AG08395 (cell line): ENCODE measurements at regions not wholly inside any gene's neighbourhood (a gene's known extent, or its start where the extent isn't known, plus 50 kb on each side); places are given as distances from the start of the nearest gene placed in this dataset.

ENCODE experiments used
- DNase-seq: peaks from one replicate; pipeline ENCODE4 v3.0.0; 2012; ENCODE audit warnings: mixed read lengths, low spot score

DNA sequence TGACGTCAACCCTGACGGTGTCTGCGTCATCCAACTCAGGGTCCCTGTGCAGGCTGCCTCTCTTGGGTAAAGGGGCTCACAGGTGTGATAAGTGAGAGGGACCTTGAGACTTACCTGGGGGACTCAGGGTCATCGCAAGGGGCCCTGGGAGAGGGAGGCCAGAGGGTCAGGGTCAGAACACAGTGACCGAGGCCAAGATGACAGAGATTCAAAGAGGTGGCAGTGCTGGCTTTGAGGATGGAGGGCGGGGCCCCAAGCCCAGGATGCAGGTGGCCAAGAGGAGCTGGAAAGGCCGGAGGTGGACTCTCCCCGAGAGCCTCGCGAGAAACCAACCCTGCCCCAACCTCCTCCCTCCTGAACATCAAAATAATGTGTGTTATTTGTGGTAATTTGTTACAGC lies 165.2 kb upstream of the PPP2R2D start:
- no peak for DNase-seq

DNA sequence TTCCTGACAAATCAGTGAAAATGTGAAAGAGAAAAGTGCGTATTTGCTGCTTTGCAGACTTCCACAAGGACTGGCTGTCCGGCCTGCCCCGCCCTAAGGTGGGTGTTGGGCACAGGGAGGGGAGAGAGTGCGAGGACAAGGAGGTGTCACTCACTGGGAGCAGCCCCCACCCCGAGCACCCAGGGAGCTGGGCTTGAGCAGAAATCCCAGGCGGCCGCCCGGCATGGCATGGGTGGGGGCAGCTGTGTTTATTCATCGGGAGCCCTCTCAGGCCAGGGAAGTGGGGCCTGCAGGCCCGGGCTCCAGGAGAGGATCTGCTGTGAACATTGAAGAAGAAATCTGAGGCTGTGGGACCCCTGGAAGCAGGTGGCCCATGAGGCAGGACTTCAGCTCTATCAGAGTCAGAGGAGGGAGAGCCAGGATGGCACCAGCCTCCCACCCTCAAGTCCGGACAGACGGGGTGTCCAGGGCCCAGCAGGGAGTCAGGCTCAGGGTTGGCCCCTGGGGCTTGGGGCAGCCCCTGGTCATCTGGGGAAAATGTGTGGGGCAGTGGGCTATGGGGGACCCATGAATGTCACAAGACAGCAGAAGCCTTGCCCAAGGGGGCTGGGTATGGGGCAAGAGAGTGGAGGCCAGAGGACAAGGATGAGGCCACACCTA lies 164.4 kb upstream of the PPP2R2D start:
- DNase-seq: no peak

DNA sequence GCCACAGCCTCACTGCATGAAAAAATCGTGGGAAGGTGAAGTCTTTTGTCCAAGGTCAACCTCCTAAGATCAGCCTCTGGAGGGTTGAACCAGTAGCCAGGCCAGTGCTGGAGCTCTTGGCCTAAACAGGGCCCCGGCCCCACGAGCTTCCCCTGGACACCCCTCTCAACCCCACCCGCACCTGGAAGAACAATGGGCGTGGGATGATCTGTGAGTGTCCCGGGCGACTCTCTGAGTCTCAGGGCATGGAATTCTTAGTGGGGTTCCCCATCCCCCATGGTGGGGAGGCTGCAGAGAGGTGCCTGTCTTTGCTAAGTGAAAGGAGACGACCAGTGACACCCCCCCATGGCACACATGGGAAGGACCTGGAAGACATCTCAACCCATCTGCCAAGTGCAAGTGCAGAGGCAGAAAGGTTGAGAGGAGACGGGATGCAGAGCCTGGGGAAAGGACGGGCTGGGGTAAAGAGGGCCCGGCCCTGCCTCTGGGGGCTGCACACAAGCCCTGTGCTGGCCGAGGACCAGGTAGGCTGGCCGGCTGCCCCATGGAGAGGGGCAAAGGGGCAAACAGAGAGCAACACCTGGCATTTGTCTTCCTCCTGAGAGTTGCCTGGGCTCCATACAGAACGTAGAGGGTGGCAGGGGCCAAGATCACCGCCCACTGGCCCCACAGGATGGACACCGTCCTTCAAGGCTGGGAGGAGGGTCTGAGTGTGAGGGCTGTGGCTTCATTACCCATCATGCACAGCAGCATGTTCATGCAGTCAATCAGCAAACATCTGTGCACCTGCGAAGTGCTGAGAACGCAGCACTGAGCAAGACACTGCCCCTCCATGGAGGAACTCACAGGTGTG lies 163.0 kb upstream of the PPP2R2D start:
- DNase-seq: no peak

DNA sequence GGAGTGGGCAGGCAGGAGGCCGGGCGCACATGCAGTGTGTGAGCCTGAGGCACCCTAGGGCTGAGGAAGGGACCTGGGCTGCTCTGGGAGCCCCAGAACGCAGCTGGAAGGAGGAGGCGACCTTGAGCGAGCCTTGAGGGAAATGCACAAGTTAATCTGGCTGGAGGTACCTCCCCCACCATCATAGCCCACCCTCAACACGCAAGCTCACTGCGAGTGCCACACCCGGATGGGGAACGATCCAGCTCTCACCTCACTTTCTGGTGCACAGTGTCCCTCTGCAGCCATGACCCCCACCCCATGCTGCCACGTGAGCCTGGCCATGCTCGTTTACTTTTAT lies 162.4 kb upstream of the PPP2R2D start:
- no peak for DNase-seq

DNA sequence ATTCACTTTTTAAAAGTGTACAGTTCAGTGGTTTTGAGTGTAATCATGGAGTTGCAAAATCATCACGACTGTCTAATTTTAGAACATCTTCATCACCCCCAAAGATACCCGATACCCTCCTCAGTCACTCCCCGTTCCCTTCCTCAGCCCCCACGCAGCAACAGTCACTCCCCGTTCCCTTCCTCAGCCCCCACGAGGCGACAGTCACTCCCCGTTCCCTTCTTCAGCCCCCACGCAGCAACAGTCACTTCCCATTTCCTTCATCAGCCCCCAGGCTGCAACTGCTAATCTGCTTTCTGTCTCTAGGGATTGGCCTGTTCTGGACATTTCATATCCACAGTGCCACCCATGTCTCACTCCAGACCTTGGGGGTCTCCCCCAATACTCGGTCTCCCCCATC lies 161.6 kb upstream of the PPP2R2D start:
- DNase-seq: no peak

DNA sequence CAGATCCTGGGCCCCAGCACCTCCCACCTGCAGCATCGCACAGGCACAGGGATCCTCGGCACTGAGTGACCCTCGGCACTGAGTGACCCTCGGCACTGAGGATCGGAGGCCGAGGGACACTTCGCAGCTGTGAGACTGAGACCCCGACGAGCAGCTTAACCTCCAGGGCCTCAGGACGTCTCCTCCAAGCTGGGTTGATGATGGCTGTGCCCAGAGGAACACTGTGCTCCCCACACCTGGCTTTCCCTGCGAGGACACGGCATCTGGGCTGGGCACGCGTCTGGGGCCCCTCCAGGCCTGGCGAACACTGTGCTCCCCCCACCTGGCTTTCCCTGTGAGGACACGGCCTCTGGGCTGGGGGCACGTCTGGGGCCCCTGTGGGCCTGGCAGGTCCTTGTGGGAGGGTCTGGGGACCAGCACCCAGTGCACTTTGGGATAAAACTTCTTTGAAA lies 158.3 kb upstream of the PPP2R2D start:
- DNase-seq: no peak

DNA sequence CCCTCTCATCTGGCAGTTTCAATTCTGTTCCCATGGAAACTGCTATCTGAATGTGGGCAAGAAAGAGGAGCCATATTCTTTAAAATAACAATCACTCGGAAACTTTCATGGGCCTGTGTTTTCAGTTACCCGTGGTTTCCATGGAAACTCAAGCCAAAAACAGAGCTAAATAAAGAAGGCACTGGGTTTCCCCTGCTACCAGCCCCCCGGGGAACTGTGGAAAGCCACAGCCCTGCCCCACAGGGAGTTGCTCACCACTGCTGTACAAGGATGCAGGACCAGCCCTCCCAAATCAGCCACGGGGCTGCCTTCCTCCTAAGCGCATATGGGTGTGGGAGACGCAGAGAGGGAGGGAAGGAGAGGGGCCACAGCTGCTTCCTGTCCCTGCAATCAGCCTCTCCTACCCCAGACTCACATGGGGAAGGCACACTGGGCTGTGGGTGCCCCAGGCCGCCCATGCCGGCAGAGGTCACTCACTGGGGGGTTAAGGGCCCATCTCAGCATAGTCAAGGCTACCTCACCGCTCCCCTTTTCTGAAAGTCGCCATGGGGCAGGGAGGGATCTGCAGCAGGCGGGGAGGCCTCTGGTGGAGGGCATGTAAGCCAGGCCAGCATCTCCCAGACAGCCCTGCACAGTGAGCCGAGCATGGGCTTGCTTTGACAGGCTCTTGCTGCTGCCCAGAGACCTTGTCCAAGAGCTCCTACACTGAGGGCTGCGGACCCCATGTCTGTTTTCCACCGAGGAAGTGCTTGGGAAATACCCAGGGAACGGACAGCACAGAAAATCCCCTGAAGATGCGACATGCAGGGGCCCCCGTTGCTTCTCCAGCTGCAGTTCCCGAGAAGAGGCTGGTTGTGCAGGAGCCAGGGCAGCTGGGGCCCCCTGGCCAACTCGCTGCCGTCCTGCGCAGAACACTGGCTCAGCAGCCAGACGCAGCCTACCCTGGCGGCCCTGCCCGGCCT lies 157.3 kb upstream of the PPP2R2D start:
- DNase-seq: no peak

DNA sequence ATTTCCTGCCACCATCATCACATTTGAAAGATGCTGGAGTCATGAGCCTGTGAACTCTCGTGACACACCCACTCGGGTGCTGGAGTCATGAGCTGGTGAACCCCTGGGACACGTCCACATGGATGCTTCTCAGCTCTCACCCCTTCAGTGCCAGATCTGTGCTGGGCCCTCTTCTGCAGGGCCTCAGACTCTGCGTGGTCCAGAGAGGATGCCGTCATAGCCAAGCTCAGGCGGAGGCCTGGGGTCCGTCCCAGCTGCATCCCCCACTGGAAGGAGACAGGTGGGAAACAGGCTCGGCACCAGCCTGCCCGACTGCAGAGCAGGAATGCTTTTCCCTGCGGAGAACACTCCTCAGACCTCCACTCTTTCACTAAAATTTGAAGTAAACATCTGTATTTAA lies 156.5 kb upstream of the PPP2R2D start:
- DNase-seq: no peak

DNA sequence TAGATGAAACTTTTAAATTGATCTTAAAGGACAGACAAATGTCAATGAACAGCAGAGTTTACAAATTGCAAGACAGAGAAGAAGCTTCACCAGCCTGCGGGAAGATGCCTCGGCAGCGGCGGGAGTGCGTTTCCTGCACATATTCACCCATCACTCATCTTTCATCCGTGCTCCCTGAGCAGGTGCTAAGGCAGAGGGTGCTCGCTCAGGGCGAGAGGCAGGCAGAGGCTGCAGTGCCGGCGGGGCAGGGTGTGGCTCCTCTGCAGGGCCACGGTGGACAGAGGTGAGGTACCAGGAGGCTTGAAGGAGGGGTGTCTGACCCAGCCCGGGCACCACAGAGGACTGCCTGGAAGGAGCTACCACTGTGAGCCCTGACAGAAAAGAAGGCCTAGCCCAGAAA lies 155.2 kb upstream of the PPP2R2D start:
- no peak for DNase-seq

DNA sequence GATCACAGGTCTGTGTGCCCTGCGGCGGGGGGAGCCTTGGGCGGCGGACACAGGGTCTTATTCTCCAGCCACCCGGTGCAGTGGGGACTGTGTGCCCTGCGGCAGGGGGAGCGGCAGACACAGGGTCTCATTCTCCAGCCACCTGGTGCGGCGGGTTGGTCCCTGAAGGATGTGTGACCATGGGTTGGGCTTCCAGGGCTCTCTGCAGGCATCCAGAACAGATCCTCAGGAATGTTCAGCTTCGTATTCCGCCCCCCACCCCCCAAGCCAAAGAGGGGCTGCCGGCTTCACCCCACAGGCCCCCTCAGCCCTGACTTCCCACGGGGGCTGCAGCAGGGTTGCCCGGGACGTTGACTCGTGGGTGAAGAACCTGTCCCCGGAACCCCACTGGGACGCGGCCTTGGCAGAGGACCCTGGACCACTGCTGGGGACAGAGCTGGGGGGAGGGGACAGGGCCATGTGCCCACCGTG lies 154.5 kb upstream of the PPP2R2D start:
- DNase-seq: no peak

DNA sequence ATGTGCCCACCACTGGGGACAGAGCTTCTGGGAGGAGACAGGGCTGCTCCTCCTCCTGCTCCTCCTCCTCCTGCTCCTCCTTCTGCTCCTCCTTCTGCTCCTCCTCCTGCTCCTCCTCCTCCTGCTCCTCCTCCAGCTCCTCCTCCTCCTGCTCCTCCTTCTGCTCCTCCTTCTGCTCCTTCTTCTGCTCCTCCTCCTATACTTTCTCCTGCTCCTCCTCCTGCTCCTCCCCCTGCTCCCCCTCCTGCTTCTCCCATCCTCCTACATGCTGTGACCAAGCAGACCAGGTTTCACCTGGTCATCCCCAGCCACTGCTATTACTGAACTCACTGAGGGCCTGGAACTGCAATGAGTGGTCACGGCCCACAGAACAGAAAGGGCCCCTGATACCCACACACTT lies 154.0 kb upstream of the PPP2R2D start:
- no peak for DNase-seq

DNA sequence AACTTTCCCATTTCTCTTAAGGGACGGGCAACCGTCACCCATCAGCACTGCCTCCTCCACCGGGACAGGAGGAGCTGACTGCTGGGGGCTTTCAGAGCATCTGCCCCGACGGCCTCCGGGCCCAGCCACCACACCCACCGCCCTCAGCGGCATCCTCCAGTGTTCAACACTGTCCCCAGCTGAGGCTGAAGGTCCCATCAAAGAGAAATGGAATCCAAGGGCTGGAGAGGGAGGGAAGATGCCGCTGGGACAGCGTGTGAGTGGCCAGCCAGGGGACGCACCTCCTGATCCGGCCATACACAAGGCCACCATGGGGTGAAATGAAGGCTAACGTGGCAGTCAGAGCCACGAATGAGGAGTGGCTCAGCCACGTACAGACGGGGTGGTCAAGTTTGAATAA lies 153.6 kb upstream of the PPP2R2D start:
- no peak for DNase-seq

DNA sequence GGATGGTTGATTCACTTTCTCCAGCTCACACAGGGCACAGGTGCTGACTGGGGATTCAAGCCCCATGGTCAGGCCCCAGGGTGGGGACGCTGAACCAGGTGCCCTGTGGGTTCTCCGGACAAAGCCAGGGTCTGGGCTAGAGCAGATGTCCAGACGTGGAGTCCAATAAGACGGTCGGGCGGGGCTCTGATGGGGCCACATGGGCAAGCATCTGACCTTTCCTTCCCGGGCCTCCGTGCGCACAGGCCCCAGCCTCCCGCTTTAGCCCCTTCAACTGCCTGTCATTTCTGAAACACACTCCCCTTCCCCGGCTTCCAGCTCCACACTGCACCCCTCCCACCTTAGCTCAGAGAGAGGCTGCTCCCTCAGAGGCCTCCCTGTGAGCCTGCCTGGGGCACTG lies 153.0 kb upstream of the PPP2R2D start:
- DNase-seq: no peak

DNA sequence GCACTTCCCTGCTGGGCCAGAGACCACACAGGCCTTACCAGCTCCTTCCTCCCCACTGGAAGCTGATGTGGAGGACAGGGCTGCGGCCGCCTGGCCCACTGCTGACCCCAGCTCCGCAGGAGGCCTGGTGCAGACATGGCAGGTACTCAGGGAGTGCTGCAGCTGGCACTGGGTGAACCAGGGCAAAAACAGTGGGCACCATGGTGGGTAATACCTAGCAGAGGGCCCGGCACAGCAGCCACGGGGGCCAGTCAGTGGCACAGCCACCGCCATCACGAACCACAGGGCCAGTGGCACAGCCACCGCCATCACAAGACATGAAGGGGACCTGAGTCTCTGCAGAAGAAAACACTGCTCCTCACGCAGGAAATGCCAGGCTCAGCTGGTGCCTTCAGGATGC lies 152.6 kb upstream of the PPP2R2D start:
- no peak for DNase-seq

DNA sequence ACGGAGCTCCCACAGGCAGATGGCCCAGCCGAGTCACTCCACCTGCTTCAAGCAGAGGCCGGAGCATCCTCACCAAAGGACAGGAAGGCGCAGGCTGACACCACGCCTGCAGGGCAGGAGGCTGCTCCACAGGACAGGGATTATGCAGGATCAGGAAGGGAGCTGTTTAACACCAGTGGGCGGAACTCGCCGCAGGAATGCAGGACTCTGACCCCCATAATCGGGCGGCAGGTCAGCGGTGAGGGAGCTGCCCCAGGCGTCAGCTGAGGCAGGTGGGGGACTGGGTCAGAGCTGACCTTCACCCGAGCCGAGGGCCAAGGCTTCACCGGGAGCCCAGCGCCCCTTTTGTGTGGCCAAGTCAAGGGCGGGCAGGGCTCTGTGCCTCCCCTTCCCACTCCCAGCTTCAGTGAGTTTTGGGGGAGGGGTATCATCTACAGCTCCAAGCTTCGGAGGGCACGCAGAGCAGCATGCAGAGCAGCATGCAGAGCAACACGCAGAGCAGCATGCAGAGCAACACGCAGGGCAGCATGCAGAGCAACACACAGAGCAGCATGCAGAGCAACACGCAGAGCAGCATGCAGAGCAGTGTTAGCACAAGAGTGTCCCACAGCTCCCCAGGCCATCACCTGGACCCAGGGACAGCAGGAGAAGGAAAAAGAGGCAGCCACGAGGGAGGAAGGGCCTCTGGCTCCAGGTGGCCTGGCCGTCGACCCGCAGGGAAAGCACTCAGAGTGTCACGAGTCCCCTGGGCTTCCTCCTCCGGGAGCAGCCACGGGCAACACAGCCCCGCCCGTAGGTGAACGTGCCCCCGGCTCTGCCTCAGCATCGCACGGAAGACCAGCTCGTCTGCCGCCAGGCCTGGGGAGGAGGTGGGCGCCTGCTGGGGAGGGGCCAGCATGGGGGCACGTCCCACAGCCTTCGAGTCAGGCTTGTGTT lies 151.7 kb upstream of the PPP2R2D start:
- DNase-seq: no peak

DNA sequence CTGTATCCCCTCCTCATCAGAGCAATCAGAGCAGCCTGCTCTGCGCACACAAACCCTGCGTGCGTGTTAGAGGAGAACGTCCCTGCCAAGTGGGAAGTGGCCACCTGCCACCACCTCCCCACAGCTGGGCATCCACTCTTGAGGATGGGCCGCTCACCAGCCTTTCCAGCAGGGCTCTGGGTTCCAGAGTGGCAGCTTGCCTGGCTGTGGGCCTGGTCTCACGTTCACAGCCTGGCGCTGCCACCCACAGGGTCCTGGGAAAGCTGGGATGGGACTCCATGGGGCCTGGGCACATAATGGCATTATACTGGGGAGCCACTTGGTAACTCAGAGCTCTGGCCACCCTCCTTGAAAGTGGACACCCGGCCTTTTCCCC lies 151.1 kb upstream of the PPP2R2D start:
- no peak for DNase-seq

DNA sequence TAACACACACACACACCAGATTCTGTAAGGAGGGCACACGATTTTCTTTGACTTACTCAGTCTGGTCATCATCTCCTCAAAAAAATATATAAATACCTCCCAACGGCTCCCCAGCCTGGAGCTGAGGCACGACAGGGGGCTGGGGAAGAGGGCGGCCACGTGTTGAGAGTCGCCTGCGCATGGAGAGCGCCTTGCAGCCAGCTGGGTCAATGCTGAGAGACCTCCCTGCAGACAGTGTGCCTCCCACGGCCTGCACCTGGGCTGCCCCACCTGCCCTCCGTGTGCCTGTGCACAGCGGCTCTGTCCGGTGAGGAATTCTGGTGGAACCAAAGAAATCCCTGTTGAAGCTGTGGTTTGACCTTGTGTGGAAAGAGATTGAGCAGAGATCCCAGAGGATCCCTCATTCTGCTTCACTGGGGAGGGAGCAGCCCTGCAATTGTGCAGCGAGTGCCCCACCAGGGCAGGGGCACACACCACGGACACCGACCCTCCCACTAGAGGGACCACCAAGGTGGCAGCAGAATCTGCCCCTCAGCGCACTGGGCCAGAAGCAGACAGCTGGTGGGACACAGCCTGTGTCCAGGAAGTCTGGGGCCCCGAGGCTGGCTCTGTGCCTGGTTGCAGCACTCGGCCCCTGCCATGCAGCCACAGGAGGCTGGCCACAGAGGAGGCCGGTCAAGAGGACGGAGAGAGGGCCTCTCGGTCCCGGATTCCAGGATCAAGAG lies 150.5 kb upstream of the PPP2R2D start:
- DNase-seq: no peak

DNA sequence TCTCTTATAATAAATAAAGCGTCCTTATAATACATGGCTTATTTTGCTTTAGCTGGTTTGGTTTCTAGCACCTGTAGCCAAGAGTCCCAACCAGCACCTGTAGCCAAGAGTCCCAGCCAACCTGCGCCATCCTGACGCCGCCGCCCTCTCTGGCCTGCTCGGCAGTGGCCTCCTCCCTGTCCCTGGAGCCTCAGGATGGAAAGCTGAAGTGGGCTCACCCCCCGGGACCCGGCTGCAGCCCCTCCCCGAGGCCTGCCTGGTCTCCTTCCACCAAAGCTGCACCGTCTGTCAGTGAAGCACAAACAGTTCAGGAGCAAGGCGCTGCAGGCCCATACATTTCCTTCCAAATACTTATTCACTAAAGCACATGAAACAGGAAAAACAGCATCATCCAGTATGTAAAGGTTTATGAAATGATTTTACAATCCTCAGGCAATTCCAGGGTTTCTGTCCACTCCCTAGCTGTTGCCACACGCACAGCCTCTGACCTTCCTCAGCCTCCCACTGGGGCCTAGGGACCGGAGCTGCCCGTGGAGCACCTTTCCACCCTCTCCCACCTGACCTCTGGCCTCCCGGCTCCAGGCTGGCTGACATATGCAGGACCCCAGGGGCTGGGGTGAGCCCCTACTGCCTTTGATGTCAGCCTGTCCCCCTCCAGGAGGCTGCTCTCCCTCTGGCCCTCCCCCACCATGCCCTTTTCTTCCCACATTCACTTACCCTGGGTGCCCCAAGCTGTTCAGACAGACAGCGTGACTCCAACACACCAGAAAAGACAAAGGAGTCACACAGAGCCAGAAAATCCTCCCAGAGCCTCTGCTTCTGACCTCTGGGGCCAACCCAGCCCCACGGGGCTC lies 149.6 kb upstream of the PPP2R2D start:
- no peak for DNase-seq

DNA sequence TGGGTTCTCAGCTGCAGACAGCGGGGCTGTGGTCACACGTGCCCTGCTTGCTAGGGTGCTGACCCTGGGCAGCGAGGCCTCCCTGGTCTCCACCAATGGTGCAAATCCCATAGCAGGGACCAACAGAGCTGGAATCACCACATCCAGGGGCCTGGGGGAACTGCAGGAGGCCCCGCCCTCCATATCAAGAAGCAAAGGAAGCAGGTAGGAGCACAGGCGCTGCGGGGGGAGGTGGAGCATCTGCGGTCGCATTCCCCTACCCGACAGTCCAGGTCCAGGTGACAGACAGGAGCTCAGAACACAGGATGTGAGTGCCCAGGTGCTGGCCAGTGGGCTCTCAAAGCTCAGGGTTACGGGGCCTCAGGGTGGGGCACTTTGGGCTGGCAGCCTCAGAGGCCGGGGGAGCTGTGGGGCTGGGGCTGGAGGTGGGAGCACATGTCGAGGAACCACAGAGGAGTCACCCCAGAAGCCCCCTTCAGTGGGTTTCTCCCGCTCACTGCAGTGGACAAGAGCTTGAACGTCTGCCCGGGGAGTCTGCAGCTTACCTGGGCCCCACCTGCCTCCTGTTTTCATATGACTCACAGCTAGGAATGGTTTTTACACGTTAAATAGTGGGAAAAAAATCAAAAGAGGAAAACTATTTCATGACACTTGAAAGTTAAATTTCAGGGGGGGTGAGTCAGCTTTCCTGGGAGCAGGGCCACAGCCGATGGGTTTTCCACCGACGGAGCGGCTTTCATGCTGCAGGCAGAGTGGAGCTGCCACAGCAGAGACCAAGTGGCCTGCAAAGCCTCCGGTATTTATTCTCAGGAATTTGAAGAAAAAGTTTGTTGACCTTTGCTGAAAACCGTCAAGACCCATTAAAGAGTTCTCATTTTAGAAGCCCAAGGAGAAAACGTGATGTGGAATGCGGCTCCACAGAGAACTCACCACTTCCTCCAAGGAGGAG lies 148.7 kb upstream of the PPP2R2D start:
- no peak for DNase-seq
